MV-4-11 (cell line): ENCODE measurements at regions not wholly inside any gene's neighbourhood (a gene's known extent, or its start where the extent isn't known, plus 50 kb on each side); places are given as distances from the start of the nearest gene placed in this dataset.
A peak's percentile ranks its signal among the peaks of the same experiment; 100 is the strongest.
"Not testable (repeated sequence)": the region's sequence is repeated elsewhere in the genome, so short reads cannot be mapped to it uniquely, and the experiment has no call there.

Experiments used
- DNase-seq: peaks from one replicate; lab custom pipeline; 2025; lab: John Stamatoyannopoulos, UW

GRCh38 chr9:74334271-74334670, 162.9 kb upstream of the RORB start:
- DNase-seq = peak; percentile 31

- DNase-seq = no peak
Observed at GRCh38 chr9:74336161-74336560, 161.0 kb upstream of the RORB start.

- no peak for DNase-seq
Observed at GRCh38 chr9:74348777-74349176, 148.4 kb upstream of the RORB start.

- DNase-seq = no peak
Observed at GRCh38 chr9:74355107-74355506, 142.0 kb upstream of the RORB start.

- no peak for DNase-seq
Observed at GRCh38 chr9:74357577-74357976, 139.6 kb upstream of the RORB start.

- no peak for DNase-seq
Observed at GRCh38 chr9:74358959-74359358, 138.2 kb upstream of the RORB start.

GRCh38 chr9:74361508-74361907, 135.6 kb upstream of the RORB start:
- no peak for DNase-seq

- DNase-seq = no peak
Observed at GRCh38 chr9:74362423-74362822, 134.7 kb upstream of the RORB start.

GRCh38 chr9:74366111-74366510, 131.0 kb upstream of the RORB start:
- no peak for DNase-seq

- DNase-seq = no peak
Observed at GRCh38 chr9:74369844-74370243, 127.3 kb upstream of the RORB start.

GRCh38 chr9:74373348-74373747, 123.8 kb upstream of the RORB start:
- no peak for DNase-seq

- no peak for DNase-seq
Observed at GRCh38 chr9:74379718-74380117, 117.4 kb upstream of the RORB start.

- DNase-seq = no peak
Observed at GRCh38 chr9:74391816-74392215, 105.3 kb upstream of the RORB start.

- peak; percentile 37 for DNase-seq
Observed at GRCh38 chr9:74403581-74403980, 93.6 kb upstream of the RORB start.

- DNase-seq = no peak
Observed at GRCh38 chr9:74404620-74405019, 92.5 kb upstream of the RORB start.

- DNase-seq = no peak
Observed at GRCh38 chr9:74407166-74407565, 90.0 kb upstream of the RORB start.

- DNase-seq = no peak
Observed at GRCh38 chr9:74412236-74412979, 84.7 kb upstream of the RORB start.

- no peak for DNase-seq
Observed at GRCh38 chr9:74413876-74414275, 83.3 kb upstream of the RORB start.

- DNase-seq = no peak
Observed at GRCh38 chr9:74414325-74414724, 82.8 kb upstream of the RORB start.

GRCh38 chr9:74415995-74416394, 81.1 kb upstream of the RORB start:
- no peak for DNase-seq

- DNase-seq = not testable (repeated sequence)
Observed at GRCh38 chr9:74424488-74424887, 72.6 kb upstream of the RORB start.

- DNase-seq = no peak
Observed at GRCh38 chr9:74431467-74431866, 65.7 kb upstream of the RORB start.

GRCh38 chr9:74443036-74443750, 53.9 kb upstream of the RORB start:
- no peak for DNase-seq

- no peak for DNase-seq
Observed at GRCh38 chr9:74444369-74444768, 52.8 kb upstream of the RORB start.
